ENCODE measurements at regions not wholly inside any gene's neighbourhood (a gene's known extent, or its start where the extent isn't known, plus 50 kb on each side); places are given as distances from the start of the nearest gene placed in this dataset.

- no peak overlapping the region for H3K27ac ChIP-seq
- no peak overlapping the region for H3K4me3 ChIP-seq
- no peaks in the 10 kb centered on the region for H3K4me1 ChIP-seq
- no peaks in the 10 kb centered on the region for H3K27me3 ChIP-seq
- H3K36me3 ChIP-seq = no peaks in the 10 kb centered on the region
- intact Hi-C loops (cut with DNase I; ENCODE audit: low total_unique reads) = no loop called here
- no peaks in the 10 kb centered on the region for H3K9me3 ChIP-seq
- TF ChIP-seq, protein P1, sequence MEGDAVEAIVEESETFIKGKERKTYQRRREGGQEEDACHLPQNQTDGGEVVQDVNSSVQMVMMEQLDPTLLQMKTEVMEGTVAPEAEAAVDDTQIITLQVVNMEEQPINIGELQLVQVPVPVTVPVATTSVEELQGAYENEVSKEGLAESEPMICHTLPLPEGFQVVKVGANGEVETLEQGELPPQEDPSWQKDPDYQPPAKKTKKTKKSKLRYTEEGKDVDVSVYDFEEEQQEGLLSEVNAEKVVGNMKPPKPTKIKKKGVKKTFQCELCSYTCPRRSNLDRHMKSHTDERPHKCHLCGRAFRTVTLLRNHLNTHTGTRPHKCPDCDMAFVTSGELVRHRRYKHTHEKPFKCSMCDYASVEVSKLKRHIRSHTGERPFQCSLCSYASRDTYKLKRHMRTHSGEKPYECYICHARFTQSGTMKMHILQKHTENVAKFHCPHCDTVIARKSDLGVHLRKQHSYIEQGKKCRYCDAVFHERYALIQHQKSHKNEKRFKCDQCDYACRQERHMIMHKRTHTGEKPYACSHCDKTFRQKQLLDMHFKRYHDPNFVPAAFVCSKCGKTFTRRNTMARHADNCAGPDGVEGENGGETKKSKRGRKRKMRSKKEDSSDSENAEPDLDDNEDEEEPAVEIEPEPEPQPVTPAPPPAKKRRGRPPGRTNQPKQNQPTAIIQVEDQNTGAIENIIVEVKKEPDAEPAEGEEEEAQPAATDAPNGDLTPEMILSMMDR (IDR thresholded peaks at IDR 0.05) = no peak
- TF ChIP-seq POLR2A (IDR thresholded peaks at IDR 0.05) = no peak
- DNase-seq = no peak
Observed at GRCh38 chr14:73800970-73801515, 50.6 kb upstream of the PTGR2 start.

DNA sequence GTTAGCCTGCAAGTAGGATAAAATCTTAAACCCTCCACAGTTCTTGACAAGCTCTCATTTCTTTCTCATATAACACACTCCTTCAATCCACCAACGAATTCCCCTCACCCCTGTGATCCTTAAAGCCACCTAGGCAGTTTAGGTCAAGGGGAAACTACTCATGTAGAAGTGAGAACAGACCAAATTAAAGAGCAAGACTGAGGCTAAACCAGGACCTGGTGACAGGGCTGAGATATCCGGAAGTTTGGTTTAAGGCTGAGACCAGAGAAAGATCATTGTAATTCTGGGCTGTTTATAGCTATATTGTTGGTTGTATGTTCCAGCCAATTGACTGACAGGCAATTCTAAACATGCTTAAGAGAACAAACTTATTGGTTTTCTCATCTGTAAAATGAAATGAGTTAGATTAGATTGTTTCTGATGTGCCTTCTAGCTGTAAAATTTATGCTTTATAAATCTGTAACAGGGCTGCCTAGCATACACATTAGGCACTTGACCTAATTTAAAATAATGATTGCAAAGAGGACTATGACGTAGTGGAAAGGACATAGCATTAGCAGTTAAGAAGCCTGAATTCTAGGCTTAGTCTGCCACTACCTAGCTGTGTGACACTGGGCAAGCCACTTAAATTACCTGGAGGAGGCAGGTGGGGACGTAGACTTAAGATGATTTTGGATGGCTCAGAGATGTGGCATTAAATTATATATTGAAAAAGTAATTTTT, 53.9 kb upstream of the PTGR2 start:
- H3K4me1 ChIP-seq = no peaks in the 10 kb centered on the region
- no peak for DNase-seq
- no peak for TF ChIP-seq POLR2A (IDR thresholded peaks at IDR 0.05)
- TF ChIP-seq, protein P1 (IDR thresholded peaks at IDR 0.05) = no peak
- H3K4me3 ChIP-seq = no peak overlapping the region
- H3K9me3 ChIP-seq = no peaks in the 10 kb centered on the region
- H3K36me3 ChIP-seq = no peaks in the 10 kb centered on the region
- H3K27ac ChIP-seq = no peak overlapping the region
- H3K27me3 ChIP-seq = no peaks in the 10 kb centered on the region
- intact Hi-C loops (cut with DNase I; ENCODE audit: low total_unique reads) = no loop called here

GRCh38 chr14:73796893-73797542, 54.6 kb upstream of the PTGR2 start:
- TF ChIP-seq, protein P1 (IDR thresholded peaks at IDR 0.05) = no peak
- no peak for TF ChIP-seq POLR2A (IDR thresholded peaks at IDR 0.05)
- Histone ChIP-seq H3K4me1 (no peaks in the 10 kb centered on the region), H3K36me3 (no peaks in the 10 kb centered on the region), H3K27me3 (no peaks in the 10 kb centered on the region), H3K9me3 (no peaks in the 10 kb centered on the region), H3K4me3 (no peak overlapping the region), H3K27ac (no peak overlapping the region)
- DNase-seq = no peak
- intact Hi-C loops (cut with DNase I; ENCODE audit: low total_unique reads) = no loop called here

- H3K4me1 ChIP-seq = no peaks in the 10 kb centered on the region
- H3K9me3 ChIP-seq = no peaks in the 10 kb centered on the region
- intact Hi-C loops (cut with DNase I; ENCODE audit: low total_unique reads) = no loop called here
- no peak overlapping the region for H3K27ac ChIP-seq
- no peak for DNase-seq
- H3K36me3 ChIP-seq = no peaks in the 10 kb centered on the region
- no peak overlapping the region for H3K4me3 ChIP-seq
- TF ChIP-seq, protein P1 (IDR thresholded peaks at IDR 0.05) = no peak
- no peak for TF ChIP-seq POLR2A (IDR thresholded peaks at IDR 0.05)
- no peaks in the 10 kb centered on the region for H3K27me3 ChIP-seq
Observed at GRCh38 chr14:73796415-73796814, 55.2 kb upstream of the PTGR2 start.

DNA sequence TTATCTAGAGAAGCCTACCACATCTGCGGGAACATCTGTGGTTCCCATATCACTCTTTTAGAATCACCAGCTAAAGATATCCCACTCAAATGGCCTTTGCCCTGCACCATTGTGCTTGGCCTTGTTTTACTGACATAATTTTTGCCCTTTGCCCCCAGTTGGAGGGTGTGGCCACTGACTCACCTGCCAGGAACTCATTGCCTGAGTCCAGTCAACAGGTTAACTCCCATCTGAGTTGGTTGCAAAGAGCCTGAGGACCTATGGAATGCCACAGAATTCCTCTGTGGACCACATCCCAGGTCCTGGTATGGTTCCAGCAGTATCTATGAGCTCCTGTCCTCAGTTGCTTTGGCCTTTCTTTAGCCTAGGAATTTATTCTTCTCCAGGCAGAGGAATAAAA, 55.7 kb upstream of the PTGR2 start:
- H3K27ac ChIP-seq = no peak overlapping the region
- intact Hi-C loops (cut with DNase I; ENCODE audit: low total_unique reads) = no loop called here
- H3K9me3 ChIP-seq = no peaks in the 10 kb centered on the region
- no peak overlapping the region for H3K4me3 ChIP-seq
- TF ChIP-seq, protein P1 (IDR thresholded peaks at IDR 0.05) = no peak
- TF ChIP-seq POLR2A (IDR thresholded peaks at IDR 0.05) = no peak
- H3K27me3 ChIP-seq = no peaks in the 10 kb centered on the region
- no peak for DNase-seq
- H3K4me1 ChIP-seq = peaks cover 0 to 1% of the 10 kb centered on the region in 2 donors
- no peaks in the 10 kb centered on the region for H3K36me3 ChIP-seq
